ENCODE measurements at regions not wholly inside any gene's neighbourhood (a gene's known extent, or its start where the extent isn't known, plus 50 kb on each side); places are given as distances from the start of the nearest gene placed in this dataset.

DNA sequence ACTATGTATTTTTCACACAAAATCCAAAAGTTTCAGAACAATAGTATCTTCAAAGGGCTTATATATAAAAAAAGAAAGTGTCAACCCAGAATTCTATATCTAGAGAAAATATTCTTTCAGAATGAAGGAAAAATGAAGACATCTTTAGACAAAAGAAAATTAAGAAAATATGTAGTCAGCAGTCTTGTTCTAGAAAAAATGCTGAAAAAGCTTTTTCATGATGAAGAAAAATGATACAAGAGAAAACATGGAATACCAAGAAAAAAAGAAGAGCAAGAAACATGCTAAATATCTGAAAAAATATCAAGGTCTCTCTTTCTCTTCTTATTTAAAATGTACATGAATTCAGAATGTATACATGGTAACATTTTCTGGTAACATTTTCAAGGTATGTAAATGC lies 816.8 kb upstream of the FAT3 start:
- no peak for DNase-seq

DNA sequence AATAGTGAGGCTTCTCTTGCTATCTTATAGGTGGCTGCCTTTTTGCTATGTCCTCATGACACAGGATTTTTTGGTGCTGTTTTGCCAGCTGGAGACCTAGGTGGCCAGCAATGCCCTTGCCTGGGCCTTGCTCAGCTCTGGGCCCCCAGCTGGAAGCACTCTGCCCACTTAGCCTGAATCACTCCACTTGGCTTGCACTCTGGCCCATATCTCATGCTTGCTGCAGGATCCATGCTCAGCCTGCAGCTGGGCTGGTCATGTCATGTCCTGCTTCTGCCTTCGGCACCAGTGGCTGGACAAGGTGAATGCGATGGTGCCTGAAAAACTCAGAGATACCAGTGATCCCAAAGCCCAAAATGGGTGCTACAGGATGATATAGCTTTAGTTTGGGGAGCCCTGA lies 818.6 kb upstream of the FAT3 start:
- DNase-seq, result no peak

DNA sequence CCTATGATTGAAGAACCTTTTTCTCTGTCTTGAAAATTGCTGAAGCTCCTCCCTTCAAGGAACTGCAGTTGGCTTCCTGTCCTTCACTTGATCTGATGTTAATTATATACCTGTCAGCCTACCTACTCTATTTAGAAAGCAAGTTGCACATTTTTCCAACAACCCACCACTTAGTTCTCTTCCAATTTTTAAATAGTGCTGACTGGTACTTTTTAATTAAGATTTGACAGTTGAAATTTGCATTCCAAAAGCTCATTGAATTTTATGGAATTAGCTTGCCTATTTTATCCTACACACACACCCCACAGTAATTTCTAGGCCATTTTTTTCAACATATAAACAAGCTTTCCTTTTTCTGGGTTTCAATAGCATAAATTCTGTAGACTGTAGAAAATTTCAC lies 820.3 kb upstream of the FAT3 start:
- DNase-seq, result no peak

DNA sequence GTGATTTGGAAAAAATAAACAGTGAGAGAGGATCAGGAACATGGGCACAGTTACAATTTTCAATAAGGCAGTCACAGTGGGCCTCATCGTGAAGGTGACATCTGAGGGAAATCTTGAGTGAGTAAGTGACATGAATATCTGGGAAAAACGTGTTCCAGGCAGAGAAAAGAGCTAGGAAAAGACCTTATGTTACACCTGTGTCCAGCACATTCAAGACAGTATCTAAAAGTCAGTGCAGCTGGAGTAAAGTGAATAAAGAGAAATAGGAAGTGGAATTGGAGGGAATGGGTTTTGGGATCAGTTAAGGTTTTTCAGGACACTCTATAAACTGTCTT lies 827.5 kb upstream of the FAT3 start:
- DNase-seq, result no peak

DNA sequence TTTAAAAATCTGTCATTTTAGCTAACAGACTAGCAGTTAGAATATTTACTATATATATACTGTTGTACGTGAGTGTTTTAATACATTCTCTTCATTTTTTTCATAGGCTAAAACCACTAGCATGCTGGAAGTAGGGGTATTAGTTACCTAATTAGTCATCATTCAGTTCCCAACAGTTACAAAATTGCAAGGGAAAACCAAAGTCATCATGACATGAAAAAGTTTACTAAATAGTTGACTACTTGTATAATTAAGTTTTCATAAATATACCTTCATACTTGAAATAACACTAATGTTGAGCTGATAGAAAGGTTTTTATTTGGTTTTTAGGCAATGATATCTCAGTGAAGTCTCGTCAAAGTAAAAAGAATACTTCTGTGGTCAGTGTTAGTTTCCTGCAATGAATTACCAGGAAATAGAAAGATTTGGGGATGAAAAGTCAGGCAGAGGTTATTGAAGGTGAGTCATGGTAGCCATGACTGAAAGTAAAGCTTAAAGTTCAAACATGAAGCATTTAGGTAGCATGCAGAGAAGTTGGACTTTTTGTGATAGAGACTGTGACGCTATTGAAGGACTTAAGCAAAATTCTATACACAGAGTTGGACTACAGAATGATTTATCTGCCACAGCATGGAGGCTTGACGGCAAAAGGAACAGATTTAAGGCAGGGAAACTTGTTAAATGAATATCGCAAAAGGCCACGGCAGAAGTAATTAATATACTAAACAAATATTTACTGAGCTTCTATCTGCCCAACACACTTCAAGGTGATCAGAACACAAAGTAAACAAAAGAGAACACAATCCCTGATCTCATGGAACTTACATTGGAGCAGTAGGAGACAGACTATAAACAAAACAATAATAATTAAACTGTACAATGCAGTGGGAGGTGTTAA lies 828.1 kb upstream of the FAT3 start:
- no peak for DNase-seq

DNA sequence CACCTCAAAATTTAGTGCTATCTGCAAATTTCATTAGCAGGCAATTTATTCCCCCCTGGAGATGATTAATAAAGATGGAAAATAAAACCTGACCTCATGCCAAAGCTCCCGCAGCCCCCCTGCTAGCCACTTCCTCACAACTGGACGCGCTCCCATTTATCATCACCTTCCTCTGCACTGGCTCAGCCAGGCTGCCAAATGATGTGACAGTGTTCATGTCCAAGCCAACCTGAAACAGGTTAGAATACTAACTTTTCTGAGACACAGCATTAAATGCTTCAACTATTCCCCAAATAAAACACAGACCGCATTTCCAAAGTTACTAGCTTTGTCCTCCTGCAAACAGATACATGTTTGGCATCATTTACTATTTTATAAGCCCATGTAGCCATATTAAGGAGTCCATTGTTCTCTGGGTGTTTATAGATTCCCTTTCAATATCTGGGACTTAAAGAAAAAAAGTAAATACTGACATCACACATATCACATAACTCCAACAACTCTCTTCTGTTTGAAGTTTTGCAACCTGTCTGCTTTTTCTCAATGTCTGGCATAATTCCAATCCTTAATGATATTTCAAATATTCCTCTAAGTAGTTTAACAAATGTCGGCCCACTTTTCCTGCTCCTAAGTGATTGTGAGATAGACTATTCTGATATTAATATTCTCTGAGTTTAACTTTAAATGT lies 829.7 kb upstream of the FAT3 start:
- DNase-seq, result no peak

DNA sequence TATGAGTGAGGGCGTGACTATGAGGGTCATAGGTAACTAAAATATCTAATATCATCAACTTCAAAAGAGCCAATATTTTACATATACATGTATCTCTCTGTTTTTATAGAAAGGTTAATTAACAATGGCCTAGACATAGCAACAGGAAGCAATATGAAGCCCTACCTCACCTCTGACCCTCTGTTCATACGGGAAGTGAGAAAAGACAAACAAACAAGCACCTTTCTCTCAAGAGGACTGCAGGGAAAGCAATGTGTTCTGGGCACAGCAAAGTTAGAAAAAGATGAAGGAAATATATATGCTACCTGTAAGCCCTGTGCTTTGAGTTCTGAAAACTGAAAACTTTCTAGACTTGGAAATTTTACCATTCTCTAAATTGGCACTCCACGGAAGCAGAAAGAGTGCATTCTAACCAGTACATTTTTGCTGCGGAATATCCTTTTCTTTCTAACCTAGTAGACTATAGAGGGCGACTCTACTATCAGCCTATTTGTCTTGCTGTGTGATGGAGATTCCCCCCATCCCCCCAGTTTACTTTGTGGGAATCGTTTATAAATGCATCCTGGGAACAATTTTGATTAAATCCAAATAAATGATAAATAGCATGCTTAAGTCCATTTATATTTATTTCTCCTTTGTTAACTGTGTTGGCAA lies 830.4 kb upstream of the FAT3 start:
- DNase-seq, result no peak

DNA sequence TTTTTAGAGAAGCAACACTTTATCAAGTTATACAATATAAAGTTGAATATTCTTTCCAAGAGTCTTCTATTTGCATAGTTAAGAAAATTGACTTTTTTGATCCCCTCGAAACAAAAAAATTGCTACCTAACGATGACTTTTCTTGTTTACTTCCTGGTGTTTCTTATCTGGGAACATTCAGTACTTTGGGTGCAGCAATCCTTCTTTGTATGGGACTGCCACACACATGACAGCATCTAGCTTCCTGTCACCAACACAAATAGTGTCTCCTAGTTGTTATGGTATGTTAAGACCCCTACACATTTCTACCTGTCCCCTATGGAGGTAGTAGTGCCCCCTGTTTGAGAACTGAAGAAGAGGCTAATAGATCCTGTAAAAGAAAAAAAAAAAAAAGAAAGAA lies 841.7 kb upstream of the FAT3 start:
- DNase-seq, result no peak

DNA sequence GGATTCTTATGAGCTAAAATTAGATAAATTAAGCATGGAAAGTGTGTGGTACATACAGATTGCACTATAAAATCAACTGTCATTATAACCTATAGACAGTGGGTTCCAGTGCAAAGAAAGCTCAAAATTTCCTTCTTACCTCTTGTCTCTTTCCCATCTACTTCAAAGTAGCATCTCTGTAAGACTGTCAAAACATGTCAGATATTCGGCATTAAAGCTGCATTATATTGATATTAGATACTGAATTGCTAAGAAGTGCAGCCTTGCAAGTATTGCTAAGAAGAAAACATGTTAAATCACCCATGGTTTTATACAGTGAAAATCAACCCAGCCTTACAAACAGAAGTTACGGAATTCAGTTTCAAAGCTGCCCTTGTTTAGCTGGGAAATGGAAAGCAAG lies 849.8 kb upstream of the FAT3 start:
- DNase-seq, result no peak

DNA sequence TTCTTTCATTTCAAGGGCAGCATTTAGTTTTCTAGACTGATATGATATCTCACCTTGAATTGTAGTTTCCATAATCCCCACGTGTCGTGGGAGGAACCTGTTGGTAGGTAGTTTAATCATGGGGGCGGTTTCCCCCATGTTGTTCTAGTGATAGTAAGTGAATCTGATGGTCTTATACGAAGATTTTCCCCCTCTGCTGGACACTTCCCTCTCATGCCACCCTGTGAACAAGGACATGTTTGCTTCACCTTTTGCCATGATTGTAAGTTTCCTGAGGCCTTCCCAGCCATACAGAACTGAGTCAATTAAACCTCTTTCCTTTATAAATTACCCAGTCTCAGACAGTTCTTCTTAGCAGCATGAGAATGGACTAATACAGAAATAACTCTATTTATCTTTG lies 851.1 kb upstream of the FAT3 start:
- no peak for DNase-seq

DNA sequence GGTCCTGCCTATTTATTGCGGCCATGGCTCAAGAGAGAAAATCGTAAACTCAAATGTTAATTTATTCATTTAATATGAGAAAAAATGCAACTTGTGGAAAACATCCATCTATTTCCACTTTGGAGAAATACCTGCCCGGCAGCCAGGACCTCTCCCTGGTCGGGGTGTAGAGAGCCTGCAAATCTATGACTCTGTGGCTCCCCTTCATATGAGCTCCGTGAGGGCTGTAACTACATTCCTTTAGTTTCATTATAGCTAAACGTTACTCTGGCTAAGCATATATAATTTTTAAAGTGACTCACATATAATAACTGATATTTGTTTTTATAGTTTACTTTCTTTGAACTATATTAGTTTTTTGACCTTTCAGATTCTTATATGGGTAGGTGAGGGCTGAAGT lies 857.8 kb upstream of the FAT3 start:
- no peak for DNase-seq

DNA sequence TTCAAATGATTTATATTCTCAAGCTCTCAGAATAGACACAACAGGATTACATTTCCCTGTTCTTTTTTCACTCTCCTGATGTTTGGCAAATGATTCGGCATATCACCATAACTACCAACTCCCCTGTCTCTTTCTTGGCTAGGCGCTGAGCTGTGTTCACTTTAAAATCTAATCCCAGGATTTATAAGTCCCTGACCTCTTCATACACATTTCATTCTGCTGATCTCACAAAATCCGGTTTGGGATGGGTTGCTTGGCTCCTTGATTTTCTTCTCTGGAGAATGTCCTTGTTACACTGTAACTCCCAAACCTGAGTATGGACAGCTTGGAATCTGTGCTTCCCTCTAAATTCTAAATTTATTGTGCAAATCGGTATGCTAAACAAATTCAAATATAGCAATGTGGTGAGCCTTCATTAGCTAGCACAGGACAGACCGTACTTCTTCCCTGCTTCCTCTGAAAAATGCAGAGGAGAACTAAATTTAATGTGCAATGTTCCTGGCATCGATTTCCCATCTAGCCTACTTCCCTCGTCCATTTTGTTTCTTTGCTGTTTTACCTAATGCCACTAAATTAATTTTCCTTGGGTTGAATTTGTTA lies 858.5 kb upstream of the FAT3 start:
- DNase-seq, result no peak

DNA sequence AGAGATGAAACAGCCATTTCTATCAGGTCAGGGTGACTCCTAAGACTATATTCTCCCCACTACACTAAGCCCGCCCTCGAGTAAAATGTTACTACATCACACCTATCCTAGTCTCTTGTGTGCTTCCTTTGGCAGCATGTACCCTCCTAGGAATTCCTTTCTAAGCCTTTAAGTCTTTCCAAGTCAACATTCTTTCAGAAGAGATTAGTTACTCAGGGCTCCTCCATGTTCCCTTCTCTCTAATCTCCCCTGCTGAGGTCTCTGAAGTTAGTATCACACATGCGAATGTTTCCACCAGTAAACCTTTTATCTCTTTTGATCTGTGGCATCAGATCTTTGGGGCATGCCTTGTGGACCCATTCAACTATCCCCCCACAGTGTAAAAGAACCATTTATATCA lies 873.7 kb upstream of the FAT3 start:
- no peak for DNase-seq

DNA sequence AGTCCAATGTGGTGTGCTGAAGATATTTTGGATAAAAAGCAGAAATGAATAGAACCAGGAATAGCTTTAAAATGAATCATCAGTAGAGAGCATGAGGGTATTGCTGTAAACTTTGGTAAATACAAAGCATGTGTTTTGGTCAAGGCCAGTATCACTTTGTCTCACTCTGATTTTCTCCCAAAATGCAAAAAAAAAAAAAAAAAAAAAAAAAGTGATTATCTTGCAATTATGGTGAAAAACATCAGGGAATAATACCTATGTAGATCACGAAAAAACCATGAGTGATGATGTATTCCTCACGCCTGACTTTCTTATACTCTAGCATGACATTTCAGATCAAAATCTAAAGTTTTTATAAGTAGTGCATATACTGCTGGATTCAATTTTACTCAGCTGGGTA lies 897.9 kb upstream of the FAT3 start:
- DNase-seq, result no peak

DNA sequence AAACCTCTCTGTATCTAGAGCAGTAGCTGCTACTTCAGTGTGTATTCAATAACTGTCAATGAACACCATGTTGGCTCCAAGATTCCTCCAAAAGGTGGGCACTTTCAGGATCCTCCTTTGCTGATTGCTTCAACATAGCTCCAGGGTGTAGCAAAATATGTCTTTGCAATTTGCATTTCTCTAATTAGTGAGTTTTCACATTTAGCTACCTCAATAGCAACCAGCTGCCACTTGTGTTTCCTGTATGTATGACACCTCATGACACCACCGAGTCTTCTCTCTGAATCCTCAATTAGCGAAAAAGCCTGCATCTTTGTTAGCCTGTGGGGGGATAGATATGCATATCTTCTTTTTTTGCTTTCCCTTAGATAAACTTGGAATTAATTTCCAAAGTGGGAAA lies 898.3 kb upstream of the FAT3 start:
- no peak for DNase-seq

DNA sequence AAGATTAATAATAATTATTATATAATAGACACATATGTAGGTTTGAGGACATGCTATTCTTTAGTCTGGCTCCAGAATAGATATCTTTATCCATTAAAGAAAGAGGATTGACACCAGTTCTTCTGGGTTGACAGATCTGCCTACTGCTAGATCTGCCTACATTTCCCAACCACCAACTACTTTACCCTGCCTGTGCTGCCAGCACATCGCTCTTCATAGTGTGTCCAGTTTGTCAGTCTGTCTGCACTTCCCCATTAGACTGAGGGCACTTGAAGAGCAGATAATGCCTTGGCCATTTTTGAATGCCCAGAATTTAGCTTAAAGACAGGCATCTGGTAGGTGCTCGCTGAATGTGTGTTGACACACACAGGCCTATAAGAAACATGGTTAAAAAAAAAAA lies 910.1 kb upstream of the FAT3 start:
- DNase-seq, result no peak

DNA sequence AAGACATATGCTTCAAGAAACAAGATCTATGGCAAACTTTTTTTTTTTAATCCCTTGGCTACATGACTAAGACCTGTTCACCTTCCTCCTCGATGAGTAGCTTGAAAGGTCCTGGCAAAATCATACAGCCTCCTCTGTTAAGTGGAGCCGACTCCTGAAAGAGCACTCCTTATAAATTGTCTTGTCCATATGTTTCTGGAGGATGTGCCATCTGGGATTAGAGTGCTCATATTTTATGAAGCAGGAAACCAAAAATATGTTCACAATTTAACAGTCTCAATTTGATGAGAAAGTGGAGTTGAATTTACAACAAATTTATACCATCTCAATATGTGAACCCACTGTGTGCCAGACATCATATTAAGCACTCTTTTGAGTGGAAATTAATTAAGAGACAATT lies 912.1 kb upstream of the FAT3 start:
- no peak for DNase-seq

DNA sequence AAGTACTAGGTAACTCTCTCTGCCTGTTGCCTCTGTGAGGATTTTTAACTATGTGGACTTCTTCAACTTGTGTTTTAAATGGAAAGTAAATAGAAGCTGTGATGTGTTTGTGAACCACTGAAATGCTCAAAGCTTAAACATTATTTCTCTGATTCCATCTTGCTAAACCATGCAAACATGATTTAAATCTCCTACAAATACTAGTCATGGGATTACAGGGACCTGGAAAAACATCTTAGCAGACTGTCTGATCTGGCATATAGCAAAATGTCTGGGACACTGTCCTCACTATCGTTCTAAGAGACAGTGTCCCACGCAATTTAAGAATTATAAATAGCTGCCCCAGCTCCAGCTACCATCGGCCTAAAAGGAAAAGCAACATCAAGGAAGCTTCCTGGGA lies 914.5 kb upstream of the FAT3 start:
- no peak for DNase-seq

DNA sequence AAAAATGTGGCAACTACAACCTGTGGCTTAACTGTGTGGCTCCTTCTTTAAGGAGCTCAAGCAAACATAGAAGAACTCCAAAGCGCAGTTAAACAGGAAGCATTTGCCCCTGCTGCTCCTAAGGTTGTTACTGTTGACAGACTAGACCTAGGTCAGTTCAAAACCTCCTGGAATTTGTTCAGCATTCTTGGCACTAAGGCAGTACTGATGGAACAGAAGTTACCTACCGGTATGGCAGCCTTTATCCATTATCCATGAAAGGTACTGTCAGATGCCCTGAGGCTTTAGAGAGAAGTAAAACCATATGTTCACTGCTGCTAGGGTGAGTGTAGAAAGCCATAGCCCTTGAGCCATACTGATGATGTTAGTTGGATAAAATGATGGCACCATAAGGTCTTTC lies 916.5 kb upstream of the FAT3 start:
- DNase-seq, result no peak

DNA sequence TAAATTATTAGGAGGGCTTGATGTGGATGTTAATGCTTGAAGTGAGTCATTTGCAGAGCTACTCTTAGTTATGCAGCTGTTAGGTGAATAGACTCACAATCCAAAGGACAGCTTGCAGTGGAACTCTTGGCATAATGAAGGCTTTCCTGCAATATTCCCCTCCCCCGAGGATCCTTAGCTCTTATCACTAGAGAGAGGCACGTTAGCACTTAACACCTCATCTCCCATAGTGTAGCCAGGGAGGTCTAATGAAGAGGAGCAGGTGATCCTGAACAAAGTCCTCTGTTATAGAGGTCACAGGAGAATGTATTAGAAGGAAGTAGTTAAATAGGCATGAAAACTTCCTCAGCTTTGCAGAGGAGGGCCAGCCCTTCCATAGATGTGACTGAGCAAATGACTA lies 919.2 kb upstream of the FAT3 start:
- no peak for DNase-seq

DNA sequence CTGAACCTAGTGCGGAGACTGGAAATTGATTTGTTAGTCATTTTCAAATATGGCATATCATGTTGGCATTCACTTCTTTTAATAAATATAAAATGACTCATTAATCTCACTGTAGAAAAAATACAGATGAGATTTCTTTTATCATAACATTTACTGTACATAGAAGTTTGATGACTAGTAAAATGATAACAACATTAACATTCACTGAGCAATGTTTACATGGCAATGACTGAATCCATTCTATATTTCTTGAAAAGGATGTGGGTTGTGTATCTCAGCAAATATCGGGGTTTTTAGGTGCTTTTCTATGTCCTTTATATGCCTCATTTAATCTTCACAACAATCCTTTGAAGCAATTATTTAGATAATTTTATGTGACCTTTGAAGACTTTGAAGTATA lies 920.9 kb upstream of the FAT3 start:
- no peak for DNase-seq

DNA sequence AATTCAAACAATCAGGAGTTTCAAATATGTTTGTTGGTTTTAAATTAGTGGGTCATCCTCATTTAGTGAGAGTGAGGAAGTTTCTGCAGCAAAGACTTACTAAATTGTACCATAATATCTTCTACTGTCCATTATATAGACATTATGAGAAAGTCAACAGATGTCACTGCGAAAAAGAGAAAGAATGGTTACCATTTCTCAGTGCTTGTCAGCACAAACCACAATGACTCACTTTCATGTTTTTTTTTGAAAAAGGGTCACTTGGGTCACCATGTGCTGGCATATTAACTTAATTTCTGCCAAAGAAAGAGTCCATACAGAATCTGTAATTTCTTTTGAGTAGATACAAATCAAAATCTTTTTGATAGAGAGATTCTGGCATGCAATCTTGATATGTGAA lies 924.6 kb upstream of the FAT3 start:
- no peak for DNase-seq

DNA sequence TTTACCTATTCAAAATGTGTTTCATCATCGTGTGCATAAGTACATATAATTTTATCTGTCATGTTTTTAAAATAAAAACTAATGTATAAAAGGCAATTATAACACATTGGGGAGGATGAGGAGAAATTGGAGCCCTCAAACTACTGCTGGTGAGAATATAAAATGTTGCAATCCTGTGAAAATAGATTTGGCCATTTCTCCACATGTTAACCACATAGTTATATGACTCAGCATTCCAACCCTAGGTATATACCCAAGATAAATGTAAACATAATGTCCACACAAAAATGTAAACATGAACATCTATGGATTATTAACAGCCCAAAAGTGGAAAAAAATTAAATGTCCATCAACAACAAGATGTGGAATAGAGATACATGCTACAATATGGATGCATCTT lies 928.0 kb upstream of the FAT3 start:
- DNase-seq, result no peak

DNA sequence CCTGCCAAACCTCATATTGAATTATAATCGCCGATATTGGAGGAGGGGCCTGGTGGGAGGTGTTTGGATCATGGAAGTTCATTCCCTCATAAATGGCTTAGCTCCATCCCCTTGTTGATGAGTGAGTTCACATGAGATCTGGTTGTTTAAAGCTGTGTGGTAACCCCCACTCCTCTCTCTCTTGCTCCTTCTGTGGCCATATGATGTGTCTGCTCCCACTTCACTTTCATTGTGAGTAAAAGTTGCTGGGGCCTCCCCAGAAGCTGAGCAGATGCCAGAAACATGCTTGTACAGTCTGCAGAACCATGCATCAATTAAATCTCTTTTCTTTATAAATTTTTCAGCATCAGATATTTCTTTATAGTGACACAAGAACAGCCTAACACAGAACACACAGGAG lies 929.0 kb upstream of the FAT3 start:
- no peak for DNase-seq

All from NCI-H1092 treated with DMSO at 0.1 percent for 48 hours (cell line).